ENCODE measurements at regions not wholly inside any gene's neighbourhood (a gene's known extent, or its start where the extent isn't known, plus 50 kb on each side); places are given as distances from the start of the nearest gene placed in this dataset.

DNA sequence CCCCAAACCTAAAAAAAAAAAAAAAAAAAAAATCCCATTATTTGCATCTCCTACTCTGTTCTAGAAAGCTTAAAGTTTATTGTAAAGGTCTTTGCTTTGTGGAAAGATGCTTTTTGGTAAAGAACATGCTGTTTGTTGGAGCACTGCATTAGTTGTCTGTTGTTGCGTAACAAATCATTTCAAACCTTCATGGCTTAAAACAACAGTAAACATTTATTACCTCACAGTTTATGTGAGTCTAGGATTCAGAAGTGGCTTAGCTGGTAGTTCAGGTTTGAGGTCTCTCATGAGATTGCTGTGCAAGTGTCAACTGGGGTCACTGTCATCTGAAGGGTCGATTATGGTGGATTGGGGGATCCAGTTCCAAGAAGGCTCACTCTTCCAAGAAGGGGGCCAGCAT lies 155.2 kb upstream of the ZFP64 start:
- Histone ChIP-seq H3K9me3 (no peaks in the 10 kb centered on the region), H3K4me1 (no peaks in the 10 kb centered on the region), H3K27me3 (ENCODE audit: low read depth) (no peaks in the 10 kb centered on the region), H3K27ac (no peak overlapping the region), H3K36me3 (no peaks in the 10 kb centered on the region), H3K4me3 (no peak overlapping the region)
- TF ChIP-seq, protein P1, sequence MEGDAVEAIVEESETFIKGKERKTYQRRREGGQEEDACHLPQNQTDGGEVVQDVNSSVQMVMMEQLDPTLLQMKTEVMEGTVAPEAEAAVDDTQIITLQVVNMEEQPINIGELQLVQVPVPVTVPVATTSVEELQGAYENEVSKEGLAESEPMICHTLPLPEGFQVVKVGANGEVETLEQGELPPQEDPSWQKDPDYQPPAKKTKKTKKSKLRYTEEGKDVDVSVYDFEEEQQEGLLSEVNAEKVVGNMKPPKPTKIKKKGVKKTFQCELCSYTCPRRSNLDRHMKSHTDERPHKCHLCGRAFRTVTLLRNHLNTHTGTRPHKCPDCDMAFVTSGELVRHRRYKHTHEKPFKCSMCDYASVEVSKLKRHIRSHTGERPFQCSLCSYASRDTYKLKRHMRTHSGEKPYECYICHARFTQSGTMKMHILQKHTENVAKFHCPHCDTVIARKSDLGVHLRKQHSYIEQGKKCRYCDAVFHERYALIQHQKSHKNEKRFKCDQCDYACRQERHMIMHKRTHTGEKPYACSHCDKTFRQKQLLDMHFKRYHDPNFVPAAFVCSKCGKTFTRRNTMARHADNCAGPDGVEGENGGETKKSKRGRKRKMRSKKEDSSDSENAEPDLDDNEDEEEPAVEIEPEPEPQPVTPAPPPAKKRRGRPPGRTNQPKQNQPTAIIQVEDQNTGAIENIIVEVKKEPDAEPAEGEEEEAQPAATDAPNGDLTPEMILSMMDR (IDR thresholded peaks at IDR 0.05), result no peak
- ATAC-seq (no peak), DNase-seq (no peak)
- intact Hi-C loops (cut with DNase I), result no loop called here

DNA sequence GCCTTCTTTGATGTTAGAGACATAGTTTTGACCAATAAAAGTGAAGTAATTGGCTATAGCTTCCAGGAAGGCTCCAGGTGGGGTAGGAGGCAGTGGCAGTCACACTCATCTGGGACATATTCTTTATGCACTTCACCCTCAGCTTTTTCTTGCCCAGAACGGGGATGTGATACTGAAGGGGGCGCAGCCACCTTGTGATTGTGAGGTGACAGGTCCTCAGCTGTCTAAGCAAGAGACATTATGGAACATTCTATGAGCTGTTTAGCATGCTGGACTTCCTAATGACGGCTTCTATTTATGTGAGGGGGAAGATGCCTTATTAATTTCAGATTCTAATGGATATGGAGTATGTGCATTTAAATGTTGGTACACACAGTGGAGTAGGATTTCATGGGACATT lies 151.3 kb upstream of the ZFP64 start:
- Histone ChIP-seq H3K36me3 (no peaks in the 10 kb centered on the region), H3K27me3 (ENCODE audit: low read depth) (no peaks in the 10 kb centered on the region), H3K4me1 (no peaks in the 10 kb centered on the region), H3K27ac (no peak overlapping the region), H3K4me3 (no peak overlapping the region), H3K9me3 (no peaks in the 10 kb centered on the region)
- intact Hi-C loops (cut with DNase I), result no loop called here
- no peak for DNase-seq
- TF ChIP-seq, protein P1 (IDR thresholded peaks at IDR 0.05), result no peak
- no peak for ATAC-seq

DNA sequence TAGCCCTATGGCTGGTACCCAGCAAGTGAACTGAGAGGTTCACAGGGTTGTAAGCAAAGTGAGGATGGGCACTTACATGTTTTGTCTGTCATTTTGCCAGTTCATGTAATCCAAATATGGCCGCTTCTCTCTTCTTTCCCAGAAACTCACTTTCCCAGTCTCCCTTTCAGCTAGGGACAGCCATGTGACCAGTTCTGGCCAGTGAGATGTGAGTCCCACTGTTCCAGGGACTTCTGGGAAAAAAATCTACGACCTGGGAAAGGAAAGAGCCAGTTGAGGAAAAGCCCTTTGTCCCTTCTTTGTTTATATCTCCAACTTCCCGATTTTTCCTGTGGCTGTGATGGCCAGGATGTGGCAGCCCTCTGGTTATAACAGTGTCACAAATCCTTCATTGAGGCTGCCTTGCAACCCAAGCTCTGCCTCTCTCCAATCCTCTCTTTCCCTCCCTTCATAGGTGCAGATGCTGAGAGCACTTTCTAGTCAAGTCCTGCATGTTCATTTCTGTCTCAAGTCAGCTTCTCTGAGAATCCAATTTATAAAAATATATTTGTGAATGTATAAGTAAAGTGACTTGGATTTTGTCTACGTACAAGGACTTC lies 148.6 kb upstream of the ZFP64 start:
- intact Hi-C loops (cut with DNase I), result no loop called here
- no peak overlapping the region for H3K27ac ChIP-seq
- no peak overlapping the region for H3K4me3 ChIP-seq
- no peaks in the 10 kb centered on the region for H3K9me3 ChIP-seq
- no peaks in the 10 kb centered on the region for H3K36me3 ChIP-seq
- H3K4me1 ChIP-seq, result no peaks in the 10 kb centered on the region
- ATAC-seq, result no peak
- H3K27me3 ChIP-seq (ENCODE audit: low read depth), result no peaks in the 10 kb centered on the region
- no peak for DNase-seq
- TF ChIP-seq, protein P1 (IDR thresholded peaks at IDR 0.05), result no peak

DNA sequence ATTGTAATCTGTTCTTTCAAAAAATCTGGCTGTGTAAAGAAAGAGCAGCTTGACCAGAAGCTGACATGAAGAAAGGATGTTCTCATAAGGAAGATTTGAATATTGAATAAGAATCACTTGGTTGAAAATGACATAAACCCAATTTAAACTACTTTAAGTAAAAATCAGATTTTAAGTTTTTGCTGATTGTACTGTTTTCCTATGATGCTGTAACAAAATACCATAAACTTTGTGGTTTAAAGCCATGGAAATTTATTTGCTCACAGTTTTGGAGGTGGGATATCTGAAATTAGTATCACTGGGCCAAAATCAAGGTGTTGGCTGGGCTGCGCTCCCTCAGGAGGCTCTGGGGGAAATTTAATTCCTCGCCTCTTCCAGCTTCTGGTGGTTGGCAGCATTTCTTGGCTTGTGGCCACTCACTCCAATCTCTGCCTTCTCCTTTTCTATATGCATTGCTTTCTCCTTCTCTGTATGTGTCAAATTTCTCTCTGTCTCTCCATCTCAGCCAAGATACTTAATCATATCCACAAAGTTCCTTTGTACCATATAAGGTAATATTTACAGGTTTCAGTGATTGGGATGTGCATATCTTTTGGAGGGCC lies 141.2 kb upstream of the ZFP64 start:
- intact Hi-C loops (cut with DNase I), result no loop called here
- no peak overlapping the region for H3K4me3 ChIP-seq
- ATAC-seq (no peak), DNase-seq (no peak)
- H3K27me3 ChIP-seq (ENCODE audit: low read depth), result no peaks in the 10 kb centered on the region
- H3K4me1 ChIP-seq, result no peaks in the 10 kb centered on the region
- no peaks in the 10 kb centered on the region for H3K9me3 ChIP-seq
- TF ChIP-seq, protein P1 (IDR thresholded peaks at IDR 0.05), result no peak
- H3K27ac ChIP-seq, result no peak overlapping the region
- no peaks in the 10 kb centered on the region for H3K36me3 ChIP-seq

DNA sequence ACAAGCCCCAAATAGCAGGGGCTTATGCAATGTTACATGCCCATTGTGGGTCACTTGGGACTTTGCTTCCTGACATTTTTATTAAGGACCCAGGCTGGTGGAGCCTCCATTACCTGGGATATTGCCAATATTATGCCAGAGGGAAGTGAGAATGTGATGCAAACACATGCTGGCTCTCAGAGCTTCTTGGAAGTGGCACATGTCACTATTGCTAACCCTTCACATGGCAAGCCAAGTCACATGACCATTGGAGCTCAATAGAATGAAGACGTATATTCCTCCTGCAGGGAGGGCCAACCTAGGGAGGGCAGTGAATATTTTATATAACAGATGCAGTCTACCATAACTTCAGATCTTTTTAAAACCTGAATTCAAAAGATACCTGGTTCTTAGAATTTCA lies 140.7 kb upstream of the ZFP64 start:
- TF ChIP-seq, protein P1 (IDR thresholded peaks at IDR 0.05), result no peak

More for the DNA sequence above, 140.7 kb upstream of the ZFP64 start:
- DNase-seq, result no peak
- Histone ChIP-seq H3K36me3 (no peaks in the 10 kb centered on the region), H3K9me3 (no peaks in the 10 kb centered on the region), H3K4me3 (no peak overlapping the region), H3K4me1 (no peaks in the 10 kb centered on the region), H3K27me3 (ENCODE audit: low read depth) (no peaks in the 10 kb centered on the region), H3K27ac (no peak overlapping the region)
- ATAC-seq, result no peak
- intact Hi-C loops (cut with DNase I), result no loop called here

Data from lower lobe of right lung (tissue), 2 donors.